Pons (tissue), 1 donor: ENCODE measurements at regions not wholly inside any gene's neighbourhood (a gene's known extent, or its start where the extent isn't known, plus 50 kb on each side); places are given as distances from the start of the nearest gene placed in this dataset.
A peak's percentile ranks its signal among the peaks of the same experiment; 100 is the strongest.
"Not testable (repeated sequence)": the region's sequence is repeated elsewhere in the genome, so short reads cannot be mapped to it uniquely, and the experiment has no call there.

ENCODE experiments used
- DNase-seq: peaks from one replicate; pipeline ENCODE4 v3.0.0-alpha.2; 2016; ENCODE audit warnings: low spot score

DNA sequence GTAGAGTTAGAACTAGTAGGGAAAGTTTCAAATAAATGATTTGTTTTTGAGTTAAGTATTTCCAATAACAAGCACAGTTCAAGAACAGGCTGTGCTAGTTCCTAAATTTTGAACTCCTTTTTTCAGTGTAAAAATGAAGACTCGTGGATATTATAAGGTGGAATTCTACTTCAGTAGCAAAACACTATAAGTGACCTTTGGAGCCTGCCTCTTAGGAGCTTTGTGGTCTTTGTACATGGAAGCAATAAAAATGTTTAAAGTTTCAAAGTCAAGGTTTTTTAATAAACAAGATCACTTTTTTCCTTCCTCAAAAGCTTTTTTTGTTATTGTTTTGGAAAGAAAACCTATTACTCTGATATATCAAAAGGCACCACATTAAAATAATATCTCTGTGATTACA is 292.4 kb upstream of the VWC2 start:
- no peak for DNase-seq

DNA sequence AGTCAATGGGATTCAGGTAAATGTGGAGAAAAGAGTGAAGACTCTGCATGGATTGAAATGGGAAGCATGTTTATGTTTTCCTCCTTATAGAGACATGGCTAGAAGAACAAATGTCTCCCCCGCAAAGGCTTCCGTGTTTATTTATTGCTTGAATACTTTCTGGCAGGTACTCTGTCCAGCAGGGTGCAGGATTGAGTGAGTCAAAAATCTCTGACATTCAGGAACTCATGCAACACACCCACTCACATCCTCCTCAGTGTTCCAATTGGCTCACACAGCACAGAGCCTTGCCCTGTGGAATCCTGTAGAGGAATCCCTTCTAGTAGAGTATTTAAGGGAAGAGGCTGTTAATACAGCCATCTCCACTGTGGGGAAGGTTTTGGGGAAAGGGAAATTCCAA is 290.3 kb upstream of the VWC2 start:
- DNase-seq, result peak; percentile 15

DNA sequence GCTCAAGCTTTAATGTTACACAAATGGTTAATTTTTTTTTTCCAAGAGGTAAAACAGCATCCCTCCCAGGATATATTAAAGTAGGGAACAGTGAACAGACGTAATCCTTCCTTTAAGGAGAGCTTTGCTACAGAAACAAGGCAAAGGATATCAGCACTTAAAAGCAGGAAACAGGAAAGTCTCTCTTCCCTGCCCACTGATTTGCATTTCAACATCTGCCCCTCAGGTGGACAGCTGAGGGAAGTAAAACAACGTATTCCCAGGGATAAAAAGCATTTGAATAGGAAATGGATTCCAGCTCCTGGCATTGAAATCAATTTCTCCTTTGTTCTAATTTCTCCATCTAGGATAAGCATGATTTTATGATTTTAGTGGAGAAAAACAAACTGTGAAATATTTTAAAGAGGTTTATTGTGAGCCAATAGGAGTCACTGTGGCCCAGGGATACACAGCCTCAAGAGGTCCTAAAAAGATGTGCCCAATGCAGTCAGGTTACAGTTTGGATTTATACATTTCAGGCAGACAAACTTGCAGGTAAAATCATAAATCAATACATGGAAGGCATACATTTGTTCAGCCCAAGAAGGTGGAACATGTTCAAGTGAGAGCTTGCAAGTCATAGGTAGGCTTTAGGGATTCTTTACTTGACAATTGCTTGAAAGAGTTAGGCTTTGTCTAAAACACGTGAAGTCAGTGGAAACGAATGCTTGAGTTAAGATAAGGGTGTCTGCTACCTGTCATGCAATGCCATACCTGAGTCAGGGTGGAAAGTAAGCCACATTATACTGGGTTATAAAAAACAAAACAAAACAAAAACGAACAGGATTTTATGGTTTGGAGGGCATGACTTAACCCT is 286.2 kb upstream of the VWC2 start:
- DNase-seq, result no peak

DNA sequence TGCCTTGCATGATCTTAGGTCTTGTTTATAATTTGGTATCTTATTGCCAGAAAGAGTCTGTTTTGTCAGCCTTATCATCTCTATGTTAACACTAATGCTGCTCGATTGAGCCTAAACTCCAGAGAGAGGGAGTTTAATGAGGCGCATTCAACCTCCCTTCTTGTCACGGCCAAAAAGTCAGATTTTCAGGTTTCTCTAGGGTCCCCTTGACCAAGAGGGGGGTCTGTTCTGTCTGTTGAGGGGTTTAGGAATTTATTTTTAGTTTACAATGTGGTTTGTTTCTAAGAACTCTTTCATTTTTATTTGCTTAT is 285.7 kb upstream of the VWC2 start:
- no peak for DNase-seq

DNA sequence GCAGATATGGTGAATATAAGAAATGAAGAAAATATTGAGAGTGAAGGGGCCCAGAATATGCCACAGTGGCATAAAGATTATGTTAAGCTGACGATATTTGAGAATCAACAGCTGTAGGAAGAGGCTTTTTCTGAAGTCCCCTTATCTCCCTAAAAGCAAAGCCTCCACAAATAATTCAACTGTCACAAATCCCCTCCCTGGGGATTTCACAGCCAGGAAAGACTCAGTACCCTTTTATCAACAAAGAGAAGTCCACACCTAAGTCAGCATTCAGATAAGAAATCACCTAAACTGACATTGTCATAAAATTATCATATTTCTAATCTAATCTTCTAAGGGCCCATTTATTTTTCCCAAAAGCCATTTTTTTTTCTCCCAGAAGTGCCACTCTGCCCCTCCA is 284.9 kb upstream of the VWC2 start:
- no peak for DNase-seq

DNA sequence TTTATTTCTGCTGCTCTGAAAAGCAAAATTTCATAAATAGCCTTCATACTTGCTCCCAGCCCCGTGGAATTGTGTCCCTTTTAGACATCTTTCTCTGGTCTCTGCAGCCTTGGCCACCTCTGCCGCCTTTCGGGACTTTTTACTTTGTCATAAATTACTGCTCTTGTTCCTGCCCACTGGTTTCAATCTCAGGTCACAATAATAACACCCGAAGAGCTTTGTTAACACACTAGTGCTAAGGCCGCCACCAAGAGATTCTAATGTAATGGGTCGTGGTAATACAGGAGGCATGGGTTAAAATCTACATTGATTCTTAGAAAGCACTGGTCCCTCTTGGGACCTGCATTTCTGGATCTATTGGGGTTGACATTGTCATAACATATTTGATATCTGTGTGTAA is 276.0 kb upstream of the VWC2 start:
- no peak for DNase-seq

DNA sequence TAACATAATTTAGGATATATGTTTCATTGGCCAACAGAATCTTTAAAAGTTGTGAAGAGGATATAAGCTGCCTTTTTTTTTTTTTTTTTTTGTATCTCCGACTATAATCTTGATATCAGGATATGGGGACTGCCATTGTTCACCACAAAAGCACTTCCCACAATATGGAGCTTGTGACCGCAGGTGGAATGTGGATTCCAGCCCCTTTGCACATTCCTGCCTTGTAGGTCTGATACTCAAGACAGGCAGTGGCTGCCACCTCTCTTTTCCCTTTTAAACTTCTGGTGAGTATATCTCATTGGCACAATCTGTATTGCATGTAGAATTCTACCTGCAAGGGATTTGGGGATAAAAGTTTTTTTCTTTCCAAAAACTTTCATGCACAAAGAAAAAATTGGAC is 272.7 kb upstream of the VWC2 start:
- no peak for DNase-seq

DNA sequence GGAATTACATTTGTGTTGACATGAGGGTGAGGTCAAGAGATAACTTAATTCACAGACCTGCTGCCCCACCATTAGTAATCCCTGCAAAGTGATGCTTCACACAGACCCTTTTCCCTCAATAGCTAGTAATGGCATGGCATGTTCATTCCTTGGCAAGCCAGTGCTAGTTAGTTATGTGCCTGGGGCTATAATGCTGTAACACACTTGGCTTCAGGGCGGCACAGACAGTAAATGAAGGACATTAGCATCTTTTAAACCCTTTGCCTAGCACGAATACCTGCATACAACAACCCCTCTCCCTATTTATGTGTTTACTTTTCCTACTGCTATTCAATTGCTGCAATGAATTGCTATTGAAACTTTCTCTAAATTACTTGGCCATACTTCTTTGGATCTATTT is 266.2 kb upstream of the VWC2 start:
- not testable (repeated sequence) for DNase-seq

DNA sequence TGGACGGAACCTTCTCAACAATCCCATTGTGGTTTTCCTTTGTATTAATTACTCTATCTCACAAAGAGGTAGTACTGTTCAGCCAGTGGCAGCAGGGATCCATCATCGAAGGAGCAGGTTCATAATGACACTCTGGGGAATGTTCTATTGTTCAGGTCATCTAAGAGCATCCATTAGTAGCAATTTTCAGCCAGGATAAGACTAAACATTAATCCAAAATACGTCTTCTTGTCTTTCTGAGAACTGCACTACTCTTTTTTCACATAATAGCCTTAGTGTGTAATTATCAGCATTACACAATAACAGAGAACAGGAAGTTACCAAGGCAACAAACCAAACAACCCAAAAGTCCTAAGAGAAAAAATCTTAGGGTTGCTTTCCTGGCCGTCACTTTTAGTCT is 259.5 kb upstream of the VWC2 start:
- no peak for DNase-seq

DNA sequence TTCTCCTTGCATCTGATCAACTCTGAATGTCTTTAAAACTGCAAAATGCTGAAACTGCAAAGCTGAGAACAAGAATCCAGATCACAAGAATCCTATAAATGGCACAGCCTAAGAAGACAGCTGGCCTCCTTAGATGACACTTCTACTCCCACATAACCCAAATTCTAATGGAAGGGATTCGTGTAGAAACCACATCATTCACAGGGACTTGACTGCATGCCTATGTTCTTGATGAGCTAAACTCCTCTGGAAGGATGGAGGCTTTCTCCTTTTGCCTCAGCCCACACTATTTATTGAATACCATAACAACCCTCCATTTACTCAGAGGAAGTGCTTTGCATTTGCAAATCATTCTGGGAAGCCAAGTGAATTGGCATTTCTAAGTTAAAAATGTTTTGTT is 252.5 kb upstream of the VWC2 start:
- DNase-seq, result no peak

DNA sequence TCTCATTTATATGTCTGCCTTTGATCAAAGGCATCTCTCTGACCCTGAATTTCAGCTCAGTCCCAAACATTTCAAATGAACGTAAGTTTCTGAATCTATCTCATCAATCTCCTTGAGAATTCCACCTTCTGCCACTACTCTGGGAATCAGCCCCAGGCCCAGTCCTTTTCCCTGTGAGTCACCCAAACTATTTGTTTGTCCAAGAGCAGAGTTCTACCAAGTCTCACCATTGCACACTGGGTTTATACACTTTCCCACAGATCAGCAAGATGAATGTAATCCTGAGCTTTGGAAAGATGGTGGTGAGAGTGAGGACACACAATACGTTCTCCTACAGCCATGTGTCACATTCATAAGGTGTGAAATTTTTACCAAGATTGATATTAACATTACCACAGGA is 251.3 kb upstream of the VWC2 start:
- no peak for DNase-seq

DNA sequence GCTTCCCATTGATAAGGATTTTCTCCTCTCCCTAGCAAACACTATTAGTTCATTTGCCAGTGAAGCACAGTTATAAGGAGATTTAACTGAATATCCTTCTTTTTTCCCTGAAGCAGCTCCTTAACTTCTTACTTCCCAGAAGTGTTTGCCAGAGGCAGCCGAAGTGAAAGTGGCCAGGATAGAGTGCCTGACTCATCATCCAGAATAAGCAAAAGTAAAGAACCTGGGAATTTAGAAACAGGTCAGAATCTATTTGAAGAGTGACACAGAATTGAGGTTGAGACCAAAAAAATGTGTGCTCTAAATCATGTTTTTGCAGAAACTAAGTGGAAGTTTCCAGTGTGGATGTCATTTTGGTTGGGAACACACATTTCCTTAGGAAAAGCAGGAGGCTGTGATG is 249.6 kb upstream of the VWC2 start:
- no peak for DNase-seq

DNA sequence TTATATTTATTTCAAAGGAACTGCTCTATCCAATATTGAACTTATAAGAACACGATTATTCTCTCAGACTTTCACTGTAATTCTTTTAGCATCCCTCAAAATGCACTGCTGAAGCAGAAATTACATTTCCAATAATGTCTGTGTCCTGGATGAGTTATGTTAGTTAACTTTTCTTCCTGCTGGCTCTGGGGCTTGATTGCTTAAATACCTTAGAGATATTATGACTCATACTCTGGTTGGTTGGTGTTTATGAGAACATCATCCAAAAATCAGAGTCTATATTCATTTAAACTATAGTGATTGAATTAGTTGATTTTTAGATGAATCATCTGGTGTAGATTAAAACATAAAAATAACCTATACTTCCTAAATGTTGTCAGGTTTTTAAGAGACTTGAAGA is 246.3 kb upstream of the VWC2 start:
- no peak for DNase-seq

DNA sequence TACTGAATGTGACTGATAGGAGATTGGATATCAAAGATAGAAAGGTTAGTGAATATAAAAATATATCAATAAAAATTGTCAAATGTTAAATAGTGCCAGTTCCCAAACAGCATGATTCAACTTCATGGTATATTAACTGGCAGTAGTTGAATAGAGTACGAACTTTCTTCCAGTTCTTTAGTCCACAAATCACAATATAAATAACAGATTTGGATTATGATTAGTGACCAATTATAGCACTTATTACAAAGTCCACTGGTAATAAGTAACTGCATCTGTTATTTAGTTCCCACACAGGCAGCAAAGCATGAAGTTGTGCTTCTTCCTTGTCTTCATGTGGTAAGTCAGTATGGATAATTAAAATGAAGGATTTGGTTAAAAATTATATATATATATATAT is 243.0 kb upstream of the VWC2 start:
- DNase-seq, result no peak

DNA sequence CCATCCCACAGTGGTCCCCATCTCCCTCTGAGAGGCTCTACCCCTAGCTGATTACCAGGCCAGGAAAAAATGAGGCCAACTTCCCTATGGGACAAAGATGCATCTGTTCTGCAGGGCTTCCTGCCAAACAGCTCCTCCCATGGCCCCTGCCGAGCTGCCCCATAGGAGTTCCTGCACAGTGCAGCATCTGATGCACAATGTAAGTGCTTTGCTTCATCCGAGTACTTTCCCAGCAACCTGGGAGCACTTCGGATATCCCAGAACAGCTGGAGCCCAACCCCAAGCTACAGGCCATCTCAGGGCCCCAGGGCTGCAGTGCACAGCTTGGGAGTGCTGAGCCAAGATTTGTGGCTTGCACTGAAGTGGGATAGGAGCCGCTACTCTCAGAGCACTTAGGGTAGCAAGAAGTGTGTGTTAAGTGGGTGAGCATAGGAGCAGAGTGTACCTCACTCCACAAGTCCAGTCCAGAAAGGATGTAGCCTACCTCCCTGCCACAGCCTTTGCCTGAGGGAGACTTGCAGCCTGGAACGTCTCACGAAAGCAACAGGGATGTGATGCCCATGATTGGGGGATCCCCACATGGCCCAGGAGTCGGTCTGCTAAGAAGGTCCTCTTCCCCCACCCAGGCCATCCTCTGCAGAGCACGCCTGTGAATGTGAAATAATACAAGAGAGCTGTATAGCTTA is 209.6 kb upstream of the VWC2 start:
- no peak for DNase-seq

DNA sequence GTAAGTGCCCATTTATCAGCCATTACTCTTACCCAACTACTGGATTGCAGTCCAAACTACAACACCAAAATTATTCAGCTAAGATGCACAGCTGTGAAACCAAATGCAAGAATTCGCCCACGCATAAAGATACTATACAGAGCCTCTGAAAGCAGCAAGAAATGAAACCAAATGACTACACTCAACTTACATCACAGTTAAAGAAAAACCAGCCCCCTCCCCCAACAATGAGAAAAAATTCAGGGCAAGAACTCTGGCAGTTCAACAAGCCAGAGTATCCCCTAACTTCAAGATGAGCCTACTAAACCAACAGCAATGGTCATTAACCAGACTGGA is 209.1 kb upstream of the VWC2 start:
- DNase-seq, result no peak

DNA sequence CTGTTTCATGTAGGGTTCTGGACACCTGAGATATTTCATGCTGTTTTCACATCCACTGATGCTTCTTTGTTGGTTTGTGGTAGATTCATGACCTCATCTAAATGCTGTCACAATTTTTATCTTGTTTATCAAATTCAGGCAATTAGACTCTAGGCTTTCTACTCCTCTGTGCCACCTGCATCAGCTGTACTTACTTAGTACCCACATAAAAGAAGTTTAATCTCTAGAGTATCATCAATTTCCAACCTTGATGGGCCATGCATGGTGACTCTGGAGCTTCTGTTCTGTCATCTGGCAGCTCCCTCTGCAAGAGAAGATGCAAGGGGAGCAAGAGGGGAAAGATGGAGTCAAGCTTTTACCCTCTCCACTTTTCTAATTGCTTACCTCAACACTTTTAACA is 195.9 kb upstream of the VWC2 start:
- DNase-seq, result no peak

DNA sequence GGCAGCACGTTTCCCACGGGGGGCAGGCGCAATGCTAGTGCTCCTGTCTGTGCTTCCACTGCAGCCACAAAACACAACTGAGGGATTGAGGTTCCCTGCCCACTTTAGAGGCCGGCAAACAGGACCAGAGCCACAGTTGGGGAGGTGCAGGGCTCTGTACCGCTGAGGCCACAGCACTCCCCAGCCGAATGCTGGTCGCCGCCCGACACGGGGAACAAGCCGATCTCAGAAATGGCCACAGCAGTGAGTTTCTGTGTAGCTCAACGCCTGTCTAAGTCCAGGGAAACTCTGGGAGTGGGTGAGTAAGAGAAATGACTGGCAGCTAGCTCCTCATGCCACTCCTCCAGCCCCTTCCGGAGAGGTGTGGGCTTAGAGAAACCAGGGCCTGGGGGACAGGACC is 194.0 kb upstream of the VWC2 start:
- no peak for DNase-seq

DNA sequence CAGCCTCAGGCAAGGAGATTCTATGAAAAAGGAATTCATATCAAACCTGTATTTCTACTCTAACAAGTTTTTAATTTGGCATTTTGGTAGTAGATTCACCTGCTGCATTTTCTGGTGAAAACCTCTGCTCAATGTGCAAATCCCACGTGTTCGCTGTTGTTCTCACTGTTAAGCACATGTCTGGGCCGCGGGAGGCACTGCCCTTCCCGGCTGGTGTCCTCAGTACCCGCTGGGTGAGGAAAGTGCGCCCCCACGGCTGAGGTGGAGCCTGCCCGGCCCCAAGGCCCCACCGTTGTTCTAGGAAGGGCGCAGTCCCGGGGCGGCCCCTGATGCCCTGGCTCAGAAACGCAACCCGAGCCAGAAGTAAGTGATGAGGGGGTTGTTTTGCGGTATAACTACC is 193.4 kb upstream of the VWC2 start:
- DNase-seq, result no peak

DNA sequence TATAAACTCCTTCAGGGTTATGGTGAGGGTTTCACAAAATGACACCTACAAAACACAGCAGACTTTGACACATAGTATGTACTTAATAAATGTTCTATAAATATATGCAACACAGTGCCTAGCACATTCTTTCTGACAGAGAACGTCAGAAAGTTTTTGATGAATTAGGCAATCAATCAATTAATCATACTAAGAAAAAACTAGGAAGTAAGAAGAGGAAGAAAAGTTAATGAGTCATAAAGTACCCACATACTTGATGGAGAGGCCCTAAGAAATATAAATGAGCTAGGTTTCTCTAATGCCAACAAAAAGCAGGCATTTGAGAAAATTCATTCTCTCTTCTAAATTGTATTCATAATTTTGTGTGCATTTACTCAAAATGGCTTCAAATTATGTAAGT is 192.7 kb upstream of the VWC2 start:
- no peak for DNase-seq

DNA sequence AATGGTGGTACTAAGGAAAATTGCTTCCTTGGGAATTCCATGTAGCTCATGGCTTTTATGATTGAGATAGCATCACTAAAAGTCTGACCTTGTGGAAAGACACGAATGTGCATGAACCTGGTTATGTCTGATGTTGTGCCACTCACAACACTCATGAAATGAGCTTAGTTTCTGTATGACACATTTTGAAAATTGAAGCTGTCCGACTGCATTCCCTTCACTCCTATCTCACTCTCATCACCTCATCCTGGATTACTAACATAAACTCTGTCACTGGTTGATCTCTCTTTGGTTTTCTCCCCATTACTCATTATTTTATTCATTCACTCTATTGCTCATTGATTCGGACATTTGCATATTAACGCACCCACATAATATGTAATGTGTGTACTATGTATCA is 190.0 kb upstream of the VWC2 start:
- DNase-seq, result no peak

DNA sequence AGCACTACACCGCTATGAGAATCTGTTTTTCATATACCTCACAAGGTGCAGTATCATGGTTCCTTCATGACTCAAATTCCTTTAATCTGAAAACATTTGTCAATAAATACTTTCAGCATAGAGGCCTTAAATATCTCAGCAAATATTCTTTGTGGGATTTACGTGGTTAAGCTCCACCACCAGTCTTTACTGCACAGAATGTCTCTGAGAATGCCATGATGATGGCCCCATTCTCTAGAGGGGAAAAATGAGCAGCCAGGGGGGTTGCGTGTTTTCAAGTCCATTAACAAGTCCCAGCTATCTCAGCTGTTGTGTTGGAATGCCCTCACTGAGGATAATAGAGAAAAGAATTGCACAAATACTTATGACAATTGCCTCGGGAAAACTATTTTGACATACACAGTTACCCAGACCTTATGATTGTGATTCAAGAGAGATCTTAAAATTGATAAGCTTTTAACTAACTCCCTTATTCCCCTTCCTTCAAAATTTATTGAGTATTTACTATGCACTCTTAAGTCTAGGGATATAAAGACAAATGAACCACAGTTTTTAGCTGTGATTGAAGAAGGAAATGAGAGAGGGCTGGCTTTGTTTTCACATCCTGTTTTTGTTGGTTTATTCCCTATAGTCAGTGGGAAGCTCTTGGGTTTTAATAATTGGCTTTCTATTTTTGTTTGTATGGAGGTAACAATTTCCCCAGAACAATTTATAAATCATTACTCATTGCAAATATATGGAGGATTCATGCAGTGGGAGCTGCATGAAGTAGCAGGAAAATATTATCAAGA is 176.5 kb upstream of the VWC2 start:
- DNase-seq, result peak; percentile 11

DNA sequence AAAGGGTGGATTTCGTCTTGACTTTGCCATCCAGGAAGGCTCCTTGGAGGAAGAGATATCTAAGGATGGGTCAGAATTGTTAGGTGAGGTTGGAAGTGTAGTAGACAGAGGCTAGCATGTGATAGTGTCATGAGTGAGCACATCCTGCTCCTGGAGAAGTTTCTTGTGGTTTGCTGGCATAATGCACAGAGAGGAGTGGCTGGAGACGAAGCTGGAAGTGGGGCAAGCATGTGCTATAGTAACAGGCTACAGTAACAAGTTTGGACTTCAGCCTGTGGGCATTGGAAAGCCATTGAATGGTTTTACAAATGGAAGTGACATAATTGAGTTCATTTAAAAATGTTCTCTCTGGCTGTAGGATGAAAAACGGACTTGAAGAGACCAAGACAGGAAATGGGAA is 175.6 kb upstream of the VWC2 start:
- DNase-seq, result peak; percentile 14
